ENCODE measurements at regions not wholly inside any gene's neighbourhood (a gene's known extent, or its start where the extent isn't known, plus 50 kb on each side); places are given as distances from the start of the nearest gene placed in this dataset.

DNA sequence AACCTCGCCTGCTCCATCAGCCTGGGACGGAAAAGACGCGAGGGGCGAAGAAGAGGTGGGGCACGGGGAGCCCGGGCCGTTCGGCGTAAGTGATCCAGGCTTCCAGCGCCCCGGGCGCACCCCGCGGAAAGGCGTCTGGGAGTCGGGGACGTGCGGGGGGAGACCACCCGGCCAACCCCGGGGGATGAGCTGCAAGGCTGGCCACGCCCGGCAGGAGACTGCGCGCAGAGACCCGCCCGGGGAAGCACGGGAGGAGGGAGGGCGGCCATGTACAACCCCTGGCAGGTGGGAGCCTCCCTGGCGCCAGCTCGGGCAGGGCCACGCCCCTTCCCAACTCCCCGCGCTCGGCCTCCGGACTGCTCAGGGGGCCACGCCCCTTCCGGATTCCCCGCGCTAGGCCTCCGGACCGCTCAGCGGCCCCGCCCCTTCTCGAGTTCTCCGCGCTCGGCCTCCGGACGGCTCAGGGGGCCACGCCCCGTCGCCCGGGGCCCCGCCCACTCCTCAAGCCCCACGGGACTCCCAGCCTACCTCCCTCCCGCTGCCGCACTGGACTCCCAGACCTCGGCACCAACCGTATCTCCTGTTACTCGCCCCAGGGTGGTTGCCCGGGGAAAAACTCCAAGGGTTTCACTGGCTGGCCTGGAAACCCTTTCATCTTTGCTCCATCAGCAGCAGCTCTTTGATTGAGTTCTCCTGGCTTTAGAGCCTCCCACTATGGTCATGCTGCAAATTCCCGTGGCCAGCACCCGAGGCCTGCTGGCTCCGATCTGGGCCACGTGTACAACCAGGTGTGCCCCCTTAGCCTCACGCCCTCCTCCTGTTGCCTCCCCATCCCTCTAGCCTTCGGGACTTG lies 284.4 kb downstream of the ZEB1 start:
- BruUV-seq (replicated peaks), result no TSS peak
- H3K9me2 ChIP-seq (replicated peaks; ENCODE audit: low read length), result no peaks in the 10 kb centered on the region
- ATAC-seq (peak; percentile 97), DNase-seq (peak; percentile 95)
- no peaks in the 10 kb centered on the region for H4K20me1 ChIP-seq (ENCODE audit: low read length)
- no peaks in the 10 kb centered on the region for H3K9me3 ChIP-seq (ENCODE audit: low read length)
- intact Hi-C loops (cut with micrococcal nuclease), result no loop called here
- H2AFZ ChIP-seq (ENCODE audit: low read length), result peak overlapping the region; percentile 87
- no peaks in the 10 kb centered on the region for H3K27me3 ChIP-seq (ENCODE audit: low read length)
- H3F3A ChIP-seq (ENCODE audit: low read length, unreplicated experiment), result no peaks in the 10 kb centered on the region
- H3K4me2 ChIP-seq (ENCODE audit: low read length), result peak overlapping the region; percentile 95
- TF ChIP-seq EZH2phosphoT487 (IDR thresholded peaks at IDR 0.05; ENCODE audit: borderline replicate concordance, low read length) (no peak), EZH2 (IDR thresholded peaks at IDR 0.05; ENCODE audit: low read length, unreplicated experiment) (no peak)
- TF ChIP-seq, protein P1, sequence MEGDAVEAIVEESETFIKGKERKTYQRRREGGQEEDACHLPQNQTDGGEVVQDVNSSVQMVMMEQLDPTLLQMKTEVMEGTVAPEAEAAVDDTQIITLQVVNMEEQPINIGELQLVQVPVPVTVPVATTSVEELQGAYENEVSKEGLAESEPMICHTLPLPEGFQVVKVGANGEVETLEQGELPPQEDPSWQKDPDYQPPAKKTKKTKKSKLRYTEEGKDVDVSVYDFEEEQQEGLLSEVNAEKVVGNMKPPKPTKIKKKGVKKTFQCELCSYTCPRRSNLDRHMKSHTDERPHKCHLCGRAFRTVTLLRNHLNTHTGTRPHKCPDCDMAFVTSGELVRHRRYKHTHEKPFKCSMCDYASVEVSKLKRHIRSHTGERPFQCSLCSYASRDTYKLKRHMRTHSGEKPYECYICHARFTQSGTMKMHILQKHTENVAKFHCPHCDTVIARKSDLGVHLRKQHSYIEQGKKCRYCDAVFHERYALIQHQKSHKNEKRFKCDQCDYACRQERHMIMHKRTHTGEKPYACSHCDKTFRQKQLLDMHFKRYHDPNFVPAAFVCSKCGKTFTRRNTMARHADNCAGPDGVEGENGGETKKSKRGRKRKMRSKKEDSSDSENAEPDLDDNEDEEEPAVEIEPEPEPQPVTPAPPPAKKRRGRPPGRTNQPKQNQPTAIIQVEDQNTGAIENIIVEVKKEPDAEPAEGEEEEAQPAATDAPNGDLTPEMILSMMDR (conservative IDR thresholded peaks at IDR 0.05; ENCODE audit: low read depth, low read length), result no peak
- no peaks in the 10 kb centered on the region for H3K36me3 ChIP-seq (ENCODE audit: low read depth, low read length)
- H3K4me3 ChIP-seq (ENCODE audit: low read length), result peak overlapping the region; percentile 76
- H3K27ac ChIP-seq (ENCODE audit: low read length), result no peak overlapping the region
- no peaks in the 10 kb centered on the region for H3K79me2 ChIP-seq (ENCODE audit: low read length)
- POLR2A ChIA-PET (ENCODE audit: unreplicated experiment), result interaction anchor here (0.6 kb wide), 1 partner anchor 839 kb away, joined by 3 read pairs; no protein-coding TSS in a partner anchor
- peak overlapping the region; percentile 69 for H3K9ac ChIP-seq (ENCODE audit: low read length)
- peaks cover 6% of the 10 kb centered on the region; the same call in 1 of the 2 replicates for H3K4me1 ChIP-seq (ENCODE audit: insufficient read depth, low read length)
- CTCF ChIA-PET, result no interaction called here

- intact Hi-C loops (cut with micrococcal nuclease), result no loop called here
- Histone ChIP-seq H4K20me1 (ENCODE audit: low read length) (no peaks in the 10 kb centered on the region), H3K4me2 (ENCODE audit: low read length) (peak overlapping the region; percentile 95), H2AFZ (ENCODE audit: low read length) (peak overlapping the region; percentile 87), H3K4me1 (ENCODE audit: insufficient read depth, low read length) (peaks cover 6% of the 10 kb centered on the region; the same call in 1 of the 2 replicates), H3F3A (ENCODE audit: low read length, unreplicated experiment) (no peaks in the 10 kb centered on the region), H3K36me3 (ENCODE audit: low read depth, low read length) (no peaks in the 10 kb centered on the region), H3K9ac (ENCODE audit: low read length) (peak overlapping the region; percentile 69), H3K27ac (ENCODE audit: low read length) (no peak overlapping the region), H3K79me2 (ENCODE audit: low read length) (no peaks in the 10 kb centered on the region), H3K9me3 (ENCODE audit: low read length) (no peaks in the 10 kb centered on the region), H3K27me3 (ENCODE audit: low read length) (no peaks in the 10 kb centered on the region), H3K4me3 (ENCODE audit: low read length) (peak overlapping the region; percentile 76), H3K9me2 (replicated peaks; ENCODE audit: low read length) (no peaks in the 10 kb centered on the region)
- POLR2A ChIA-PET (ENCODE audit: unreplicated experiment), result no interaction called here
- TSS peak; percentile 71 for BruUV-seq (replicated peaks)
- DNase-seq, result no peak
- TF ChIP-seq EZH2phosphoT487 (IDR thresholded peaks at IDR 0.05; ENCODE audit: borderline replicate concordance, low read length) (no peak), EZH2 (IDR thresholded peaks at IDR 0.05; ENCODE audit: low read length, unreplicated experiment) (no peak)
- TF ChIP-seq, protein P1 (conservative IDR thresholded peaks at IDR 0.05; ENCODE audit: low read depth, low read length), result no peak
- CTCF ChIA-PET, result no interaction called here
- no peak for ATAC-seq
Measured at GRCh38 chr10:31602541-31603234, 283.7 kb downstream of the ZEB1 start.

Measured in PC-3 (cell line).